HG03066 (cell line): ENCODE measurements at regions not wholly inside any gene's neighbourhood (a gene's known extent, or its start where the extent isn't known, plus 50 kb on each side); places are given as distances from the start of the nearest gene placed in this dataset.
"Not testable (repeated sequence)": the region's sequence is repeated elsewhere in the genome, so short reads cannot be mapped to it uniquely, and the experiment has no call there.

Source experiments
- ATAC-seq: cut with Tn5 transposase; IDR thresholded peaks from one replicate; pipeline ENCODE4 v1.9.1; 2021; ENCODE audit warnings: low read depth; ENCODE audit not compliant: unreplicated experiment

GRCh38 chr15:96869790-96870189 is 539.3 kb downstream of the NR2F2 start:
- no peak for ATAC-seq

GRCh38 chr15:96870580-96870979 is 540.1 kb downstream of the NR2F2 start:
- ATAC-seq = no peak

- not testable (repeated sequence) for ATAC-seq
These were observed 546.9 kb downstream of the NR2F2 start for GRCh38 chr15:96877442-96877841.

- no peak for ATAC-seq
These were observed 547.6 kb downstream of the NR2F2 start for GRCh38 chr15:96878129-96878528.

GRCh38 chr15:96882121-96882772 is 551.7 kb downstream of the NR2F2 start:
- no peak for ATAC-seq

GRCh38 chr15:96887730-96888129 is 557.2 kb downstream of the NR2F2 start:
- ATAC-seq = no peak

GRCh38 chr15:96888764-96889163 is 558.3 kb downstream of the NR2F2 start:
- no peak for ATAC-seq

- ATAC-seq = no peak
These were observed 559.4 kb downstream of the NR2F2 start for GRCh38 chr15:96889734-96890480.

GRCh38 chr15:96891046-96891445 is 560.5 kb downstream of the NR2F2 start:
- ATAC-seq = no peak

- ATAC-seq = no peak
These were observed 562.8 kb downstream of the NR2F2 start for GRCh38 chr15:96893159-96893906.

GRCh38 chr15:96894659-96895058 is 564.2 kb downstream of the NR2F2 start:
- no peak for ATAC-seq

GRCh38 chr15:96896766-96897165 is 566.3 kb downstream of the NR2F2 start:
- peak; percentile 58 for ATAC-seq

- ATAC-seq = no peak
These were observed 583.6 kb downstream of the NR2F2 start for GRCh38 chr15:96914081-96914480.

- no peak for ATAC-seq
These were observed 586.2 kb downstream of the NR2F2 start for GRCh38 chr15:96916750-96917149.

- ATAC-seq = no peak
These were observed 594.1 kb downstream of the NR2F2 start for GRCh38 chr15:96924570-96924969.

GRCh38 chr15:96947296-96948229 is 617.1 kb downstream of the NR2F2 start:
- no peak for ATAC-seq

- no peak for ATAC-seq
These were observed 618.5 kb downstream of the NR2F2 start for GRCh38 chr15:96948981-96949380.

- ATAC-seq = no peak
These were observed 628.2 kb downstream of the NR2F2 start for GRCh38 chr15:96958721-96959120.

- no peak for ATAC-seq
These were observed 629.0 kb downstream of the NR2F2 start for GRCh38 chr15:96959501-96959900.

GRCh38 chr15:96960711-96961480 is 630.4 kb downstream of the NR2F2 start:
- ATAC-seq = no peak
